HG03159 (cell line): ENCODE measurements at regions not wholly inside any gene's neighbourhood (a gene's known extent, or its start where the extent isn't known, plus 50 kb on each side); places are given as distances from the start of the nearest gene placed in this dataset.

Experiments used
- ATAC-seq: cut with Tn5 transposase; IDR thresholded peaks from one replicate; pipeline ENCODE4 v1.9.1; 2021; ENCODE audit warnings: mild to moderate bottlenecking, moderate library complexity; ENCODE audit not compliant: unreplicated experiment

GRCh38 chr13:39965309-39965708 lies 309.8 kb downstream of the COG6 start:
- ATAC-seq, result no peak

- no peak for ATAC-seq
Measured at GRCh38 chr13:39967199-39967959, 311.9 kb downstream of the COG6 start.

- no peak for ATAC-seq
Measured at GRCh38 chr13:39968646-39969475, 313.4 kb downstream of the COG6 start.

DNA sequence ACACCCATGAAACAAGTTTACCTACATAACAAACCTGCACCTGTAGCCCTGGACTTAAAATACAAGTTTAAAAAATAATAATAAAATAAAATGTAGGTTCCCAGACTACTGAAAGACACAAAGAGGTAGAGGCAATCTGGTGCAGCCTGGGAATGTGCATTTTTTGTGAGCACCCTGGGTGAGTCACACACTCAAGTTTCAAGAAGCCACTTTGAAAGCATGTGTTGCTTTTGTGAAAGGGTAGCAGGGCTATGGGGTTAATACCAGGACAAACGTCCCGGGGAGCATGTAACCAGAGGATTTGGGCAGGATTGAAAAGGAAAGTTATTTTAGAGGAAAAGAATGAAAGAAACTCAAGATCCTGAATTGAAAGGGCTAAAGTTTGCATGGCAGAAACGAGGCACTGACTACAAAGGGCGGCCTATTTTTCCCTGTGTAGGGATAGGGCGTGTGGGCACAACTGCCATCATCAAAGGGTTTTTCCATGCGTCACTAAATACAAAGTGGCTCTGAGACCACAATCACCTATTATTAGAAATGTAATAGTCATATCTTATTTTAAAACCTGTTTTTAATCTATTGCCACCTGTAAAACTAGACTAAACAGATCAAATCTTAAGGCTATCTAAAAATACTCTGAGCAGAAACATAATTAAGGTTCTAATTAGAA lies 314.9 kb downstream of the COG6 start:
- no peak for ATAC-seq

DNA sequence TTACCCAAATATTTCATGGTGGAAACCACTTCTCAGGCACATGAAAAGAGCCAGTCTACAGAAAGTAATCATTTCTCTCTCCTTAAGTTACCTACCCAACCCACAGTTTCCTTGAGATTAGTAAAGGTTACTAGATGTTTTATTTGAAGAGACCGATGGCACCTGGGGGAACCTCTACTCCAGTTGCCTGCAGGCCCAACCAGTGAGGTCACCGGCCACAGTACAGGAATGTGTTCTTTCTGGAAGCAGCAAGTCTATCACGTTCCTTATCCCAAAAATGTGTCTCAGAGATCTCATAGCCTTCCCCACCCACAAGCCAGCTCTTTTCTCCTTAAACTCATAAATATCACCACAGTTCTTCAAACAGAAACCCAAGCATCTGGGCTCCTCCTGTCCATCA lies 316.1 kb downstream of the COG6 start:
- no peak for ATAC-seq

GRCh38 chr13:39976481-39976880 lies 321.0 kb downstream of the COG6 start:
- ATAC-seq, result no peak

DNA sequence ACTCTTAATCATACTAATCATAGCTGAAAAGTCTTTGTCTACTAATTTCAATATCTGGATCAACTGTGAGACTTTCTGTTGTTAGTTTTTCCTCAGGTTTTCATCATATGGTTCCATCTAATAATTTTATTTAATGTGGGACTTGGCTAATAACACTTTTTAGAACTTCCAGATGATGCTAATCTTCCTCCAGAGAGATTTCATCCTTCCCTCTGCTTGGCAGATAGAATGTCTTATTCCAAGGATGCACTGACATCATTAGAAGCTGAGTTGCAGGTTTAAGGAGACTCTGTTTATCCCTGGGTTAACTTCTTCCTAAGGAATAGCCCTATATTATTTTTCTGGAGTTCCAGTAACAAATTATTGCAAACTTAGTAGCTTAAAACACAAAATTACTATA lies 325.6 kb downstream of the COG6 start:
- ATAC-seq, result no peak

DNA sequence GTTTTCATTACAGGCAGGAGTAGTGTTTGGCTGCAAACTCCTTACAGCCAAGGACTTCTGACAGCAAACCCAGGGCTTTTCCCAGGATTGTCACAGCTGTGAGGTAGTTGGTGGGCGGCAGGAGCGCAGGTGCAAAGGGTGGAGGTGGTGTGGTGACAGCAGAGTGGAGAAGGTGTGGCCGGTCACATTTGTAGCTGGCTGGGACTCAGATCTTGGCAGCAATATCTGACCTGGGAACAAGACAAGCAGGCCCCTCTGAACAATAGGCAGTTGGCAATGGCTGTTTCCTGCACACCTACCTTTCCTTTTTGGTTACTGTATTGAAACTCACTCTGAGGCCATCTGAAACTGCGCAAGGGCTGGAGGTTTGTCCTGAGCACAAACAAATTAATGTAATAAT lies 327.3 kb downstream of the COG6 start:
- ATAC-seq, result no peak

DNA sequence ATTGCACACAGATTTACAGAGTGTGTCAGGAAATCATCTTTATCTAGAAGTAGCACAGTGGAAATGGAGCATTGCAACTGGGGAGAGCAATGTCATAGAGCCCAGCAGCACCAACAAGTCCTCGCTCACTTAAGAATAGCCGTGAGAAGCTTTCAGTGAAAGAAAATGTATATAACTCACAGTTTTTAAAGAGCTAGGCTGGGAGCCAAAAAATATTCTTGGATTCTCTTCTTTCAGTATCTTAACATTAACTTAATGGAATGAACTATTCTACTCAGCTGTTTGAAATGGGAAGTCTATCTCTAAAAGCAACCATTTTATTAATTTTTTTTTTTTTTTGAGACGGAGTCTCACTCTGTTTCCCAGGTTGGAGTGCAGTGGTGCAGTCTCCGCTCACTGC lies 329.6 kb downstream of the COG6 start:
- no peak for ATAC-seq

DNA sequence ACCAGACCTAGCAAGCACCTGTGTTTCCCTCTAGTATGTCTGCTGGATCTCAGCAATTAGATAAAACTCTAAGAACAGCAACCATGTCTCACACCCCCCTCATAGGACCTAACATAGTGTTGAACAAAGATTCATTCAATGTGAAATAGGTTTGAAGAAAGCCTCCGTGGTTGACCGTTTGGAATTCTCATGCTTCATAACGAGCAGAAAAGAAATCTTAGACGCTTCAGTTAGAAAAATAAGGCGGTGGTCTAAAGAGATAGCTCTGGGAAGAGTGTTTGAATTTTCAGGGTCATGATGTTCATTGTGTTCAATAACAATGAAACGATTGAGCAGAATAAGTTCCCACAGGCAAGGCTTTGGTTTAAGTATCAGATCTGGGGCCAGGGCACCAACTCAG lies 332.9 kb downstream of the COG6 start:
- ATAC-seq, result no peak

DNA sequence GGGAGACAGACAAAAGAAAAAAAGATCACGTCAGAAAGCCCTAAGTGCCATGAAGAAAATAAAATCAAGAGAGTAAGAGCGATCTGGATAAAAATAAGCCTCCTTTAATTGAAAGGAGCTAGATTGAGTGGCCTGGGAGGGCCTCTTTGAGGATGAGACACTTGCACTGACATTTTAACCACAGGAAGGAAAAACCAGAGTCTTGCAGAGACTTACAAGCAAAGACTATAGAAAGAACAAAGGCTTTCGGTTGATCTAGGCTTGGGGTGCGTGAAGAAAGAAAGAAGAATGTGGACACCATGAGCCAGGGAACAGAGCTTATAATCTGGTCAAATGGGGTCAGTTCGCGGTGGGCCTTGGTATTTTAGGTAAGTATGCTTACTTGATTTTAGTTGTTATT lies 342.7 kb downstream of the COG6 start:
- no peak for ATAC-seq

DNA sequence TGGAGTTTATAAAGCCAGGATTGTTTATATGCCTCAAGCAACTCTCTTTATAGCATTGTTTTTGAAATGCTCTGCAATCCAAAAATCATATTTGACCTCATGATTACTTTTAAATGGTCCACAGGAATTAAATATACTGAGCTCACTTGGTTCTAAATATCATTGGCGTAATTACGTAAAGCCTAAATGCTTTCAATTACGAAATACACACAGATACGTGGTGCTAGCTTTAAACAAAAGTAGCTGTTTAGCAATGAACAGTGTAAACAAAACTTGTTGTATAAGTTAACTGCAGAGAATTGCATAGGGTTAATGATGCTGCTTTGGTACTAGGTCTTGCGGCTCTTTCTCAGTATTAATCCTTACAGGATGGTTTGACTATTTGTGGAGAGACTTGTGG lies 346.6 kb downstream of the COG6 start:
- ATAC-seq, result no peak

- ATAC-seq, result no peak
Measured at GRCh38 chr13:40013554-40013953, 358.1 kb downstream of the COG6 start.

- no peak for ATAC-seq
Measured at GRCh38 chr13:40016953-40017660, 361.6 kb downstream of the COG6 start.

GRCh38 chr13:40017662-40018262 lies 362.3 kb downstream of the COG6 start:
- ATAC-seq, result no peak

DNA sequence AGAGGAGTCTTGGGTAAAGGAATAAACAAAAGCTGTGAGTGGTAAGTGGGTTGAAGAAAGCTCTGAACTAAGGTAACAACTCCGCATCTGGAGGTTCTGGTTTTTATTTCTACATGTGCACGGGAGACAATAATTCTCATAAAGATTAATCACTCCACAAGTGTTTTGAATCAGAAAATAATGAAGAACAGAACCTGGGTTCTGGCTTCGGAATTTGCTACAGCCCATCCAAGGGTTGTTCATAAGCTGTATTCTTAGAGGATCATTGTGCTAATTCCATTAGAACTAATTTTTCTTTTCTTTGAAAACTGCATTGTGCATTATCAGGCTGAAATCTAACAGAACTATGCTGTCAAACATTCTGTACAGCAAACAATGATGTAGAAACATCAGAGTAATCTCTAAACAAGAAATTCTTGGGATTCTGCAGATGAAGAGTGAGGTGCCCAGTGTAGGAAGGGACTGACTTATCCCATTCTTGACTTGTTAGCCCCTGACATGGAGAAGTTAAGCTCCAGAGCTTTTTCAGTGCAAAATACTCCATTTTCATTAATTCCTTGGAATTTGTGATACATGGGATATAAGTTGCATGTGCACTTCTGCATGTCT lies 368.2 kb downstream of the COG6 start:
- no peak for ATAC-seq

DNA sequence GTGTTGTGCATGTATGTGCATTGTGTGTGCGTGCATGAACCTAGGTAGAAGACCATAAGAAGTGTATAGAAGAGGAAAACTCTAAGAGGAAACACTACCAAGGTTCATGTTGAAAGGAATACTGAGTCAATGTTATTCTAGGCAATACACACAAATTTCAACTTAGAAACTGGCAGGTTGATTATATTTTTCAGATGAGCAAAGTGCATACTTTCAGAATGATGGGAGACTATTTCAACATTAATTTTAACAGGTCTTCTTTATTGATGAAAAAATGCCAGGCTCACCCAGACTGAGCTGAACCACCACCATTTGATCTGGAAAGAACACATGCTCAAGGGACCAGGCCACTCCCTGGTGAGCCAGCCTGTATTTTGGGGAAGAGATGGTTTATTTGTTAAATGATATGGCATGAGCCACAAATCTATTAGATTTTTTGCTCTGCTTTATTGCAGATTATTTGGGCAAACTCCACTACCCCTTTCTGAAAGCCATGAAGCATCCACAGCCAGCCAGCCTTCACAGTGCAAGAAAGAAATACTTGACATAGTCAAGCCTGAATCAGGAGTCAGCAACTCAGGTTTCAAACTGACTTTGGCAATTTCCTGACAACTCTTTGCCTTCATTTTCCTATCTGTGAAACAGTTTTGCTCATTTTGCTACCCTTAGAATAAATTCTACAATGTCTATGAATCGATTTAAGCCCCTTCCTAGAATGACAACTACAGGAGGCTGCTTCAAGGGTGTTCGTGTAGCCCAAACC lies 368.9 kb downstream of the COG6 start:
- ATAC-seq, result no peak

GRCh38 chr13:40024967-40025714 lies 369.7 kb downstream of the COG6 start:
- ATAC-seq, result no peak

DNA sequence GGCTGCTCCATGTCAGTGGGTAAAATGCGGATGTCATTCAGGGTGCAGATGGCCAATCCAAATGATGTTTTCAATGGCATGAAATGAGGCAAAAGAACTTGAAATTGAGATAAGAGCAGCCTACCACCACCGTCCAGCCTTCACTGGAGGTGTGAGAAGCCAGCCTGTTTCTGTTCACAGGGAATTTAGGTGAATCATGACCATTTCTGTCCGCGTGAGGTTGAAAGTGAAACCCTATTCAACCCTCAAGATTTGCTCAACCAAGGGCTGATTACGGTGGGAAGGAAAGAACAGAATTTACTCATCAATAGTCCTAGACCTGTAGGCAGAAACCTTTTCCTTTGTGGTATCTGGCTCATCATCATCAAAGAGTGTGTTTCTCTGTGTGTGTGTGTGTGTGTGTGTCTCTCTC lies 370.7 kb downstream of the COG6 start:
- peak; percentile 96 for ATAC-seq
